ENCODE measurements at regions not wholly inside any gene's neighbourhood (a gene's known extent, or its start where the extent isn't known, plus 50 kb on each side); places are given as distances from the start of the nearest gene placed in this dataset.

- Histone ChIP-seq H3K27me3 (ENCODE audit: insufficient read depth, low read depth) (no peaks in the 10 kb centered on the region), H3K4me3 (IDR thresholded peaks at IDR 0.05; ENCODE audit: insufficient read depth, low read depth, low read length) (no peak overlapping the region), H4K20me1 (ENCODE audit: insufficient read depth) (no peaks in the 10 kb centered on the region), H3K36me3 (ENCODE audit: insufficient read depth) (no peaks in the 10 kb centered on the region), H3K79me2 (ENCODE audit: insufficient read depth, low read depth) (no peaks in the 10 kb centered on the region), H3K9ac (no peak overlapping the region), H3K27ac (no peak overlapping the region), H3K4me1 (ENCODE audit: low read depth, poor library complexity, severe bottlenecking) (no peaks in the 10 kb centered on the region), H3K4me2 (no peak overlapping the region), H2AFZ (ENCODE audit: low read depth) (no peak overlapping the region)
- no peak for TF ChIP-seq CTCF (conservative IDR thresholded peaks at IDR 0.05; ENCODE audit: low read depth, low read length)
These were observed 347.1 kb upstream of the LRRC7 start for GRCh38 chr1:69220672-69221071.

GRCh38 chr1:69221524-69221923 is 346.2 kb upstream of the LRRC7 start:
- Histone ChIP-seq H3K9ac (no peak overlapping the region), H4K20me1 (ENCODE audit: insufficient read depth) (no peaks in the 10 kb centered on the region), H3K36me3 (ENCODE audit: insufficient read depth) (no peaks in the 10 kb centered on the region), H3K27ac (no peak overlapping the region), H2AFZ (ENCODE audit: low read depth) (no peak overlapping the region), H3K4me2 (no peak overlapping the region), H3K79me2 (ENCODE audit: insufficient read depth, low read depth) (no peaks in the 10 kb centered on the region), H3K27me3 (ENCODE audit: insufficient read depth, low read depth) (no peaks in the 10 kb centered on the region), H3K4me3 (IDR thresholded peaks at IDR 0.05; ENCODE audit: insufficient read depth, low read depth, low read length) (no peak overlapping the region), H3K4me1 (ENCODE audit: low read depth, poor library complexity, severe bottlenecking) (no peaks in the 10 kb centered on the region)
- TF ChIP-seq CTCF (conservative IDR thresholded peaks at IDR 0.05; ENCODE audit: low read depth, low read length): no peak

DNA sequence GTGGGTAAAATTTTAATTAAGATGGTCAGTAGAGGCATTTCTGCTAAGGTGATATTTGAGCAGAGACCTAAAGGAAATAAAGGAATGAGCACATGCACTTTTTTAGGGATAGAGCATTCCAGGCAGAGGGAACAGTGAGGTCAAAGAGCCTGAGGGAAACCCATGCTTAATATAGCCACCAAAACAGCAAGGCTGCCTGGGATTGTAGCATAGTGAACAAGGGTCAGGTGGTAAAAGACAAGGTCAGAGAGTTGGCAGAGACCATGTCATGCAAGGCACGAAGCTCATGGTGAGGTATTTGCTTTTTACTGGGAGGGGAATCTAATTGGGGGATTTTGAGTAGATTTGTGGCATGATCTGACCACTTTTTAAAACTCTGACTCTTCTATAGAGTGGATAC is 344.6 kb upstream of the LRRC7 start:
- no peak for TF ChIP-seq CTCF (conservative IDR thresholded peaks at IDR 0.05; ENCODE audit: low read depth, low read length)
- no peak overlapping the region for H3K4me2 ChIP-seq
- H3K79me2 ChIP-seq (ENCODE audit: insufficient read depth, low read depth): no peaks in the 10 kb centered on the region
- no peak overlapping the region for H3K9ac ChIP-seq
- H2AFZ ChIP-seq (ENCODE audit: low read depth): no peak overlapping the region
- no peaks in the 10 kb centered on the region for H3K4me1 ChIP-seq (ENCODE audit: low read depth, poor library complexity, severe bottlenecking)
- no peaks in the 10 kb centered on the region for H3K27me3 ChIP-seq (ENCODE audit: insufficient read depth, low read depth)
- no peaks in the 10 kb centered on the region for H4K20me1 ChIP-seq (ENCODE audit: insufficient read depth)
- no peak overlapping the region for H3K27ac ChIP-seq
- no peaks in the 10 kb centered on the region for H3K36me3 ChIP-seq (ENCODE audit: insufficient read depth)
- H3K4me3 ChIP-seq (IDR thresholded peaks at IDR 0.05; ENCODE audit: insufficient read depth, low read depth, low read length): no peak overlapping the region

- no peak for TF ChIP-seq CTCF (conservative IDR thresholded peaks at IDR 0.05; ENCODE audit: low read depth, low read length)
- no peaks in the 10 kb centered on the region for H3K79me2 ChIP-seq (ENCODE audit: insufficient read depth, low read depth)
- no peak overlapping the region for H3K4me2 ChIP-seq
- H3K27me3 ChIP-seq (ENCODE audit: insufficient read depth, low read depth): no peaks in the 10 kb centered on the region
- H3K27ac ChIP-seq: no peak overlapping the region
- H3K4me1 ChIP-seq (ENCODE audit: low read depth, poor library complexity, severe bottlenecking): no peaks in the 10 kb centered on the region
- no peak overlapping the region for H2AFZ ChIP-seq (ENCODE audit: low read depth)
- H4K20me1 ChIP-seq (ENCODE audit: insufficient read depth): no peaks in the 10 kb centered on the region
- H3K4me3 ChIP-seq (IDR thresholded peaks at IDR 0.05; ENCODE audit: insufficient read depth, low read depth, low read length): no peak overlapping the region
- H3K36me3 ChIP-seq (ENCODE audit: insufficient read depth): no peaks in the 10 kb centered on the region
- H3K9ac ChIP-seq: no peak overlapping the region
These were observed 339.2 kb upstream of the LRRC7 start for GRCh38 chr1:69228501-69228900.

GRCh38 chr1:69230208-69230607 is 337.5 kb upstream of the LRRC7 start:
- H3K79me2 ChIP-seq (ENCODE audit: insufficient read depth, low read depth): no peaks in the 10 kb centered on the region
- H3K4me2 ChIP-seq: no peak overlapping the region
- H3K27me3 ChIP-seq (ENCODE audit: insufficient read depth, low read depth): no peaks in the 10 kb centered on the region
- no peak overlapping the region for H2AFZ ChIP-seq (ENCODE audit: low read depth)
- no peak overlapping the region for H3K9ac ChIP-seq
- H3K4me3 ChIP-seq (IDR thresholded peaks at IDR 0.05; ENCODE audit: insufficient read depth, low read depth, low read length): no peak overlapping the region
- no peaks in the 10 kb centered on the region for H4K20me1 ChIP-seq (ENCODE audit: insufficient read depth)
- no peaks in the 10 kb centered on the region for H3K4me1 ChIP-seq (ENCODE audit: low read depth, poor library complexity, severe bottlenecking)
- TF ChIP-seq CTCF (conservative IDR thresholded peaks at IDR 0.05; ENCODE audit: low read depth, low read length): no peak
- no peak overlapping the region for H3K27ac ChIP-seq
- no peaks in the 10 kb centered on the region for H3K36me3 ChIP-seq (ENCODE audit: insufficient read depth)
